IMR-90 (cell line): ENCODE measurements at regions not wholly inside any gene's neighbourhood (a gene's known extent, or its start where the extent isn't known, plus 50 kb on each side); places are given as distances from the start of the nearest gene placed in this dataset.

Experiments
- ATAC-seq: fragments of 200-7000 bp; cut with Tn5 transposase; 2 replicates; pipeline ENCODE4 v1.9.1; 2020; ENCODE audit warnings: low read depth, mild to moderate bottlenecking, moderate library complexity
- BruUV-seq: library from RNA; stranded (reverse); fragments of 400-500 nt; replicated peaks from 2 replicates; lab custom pipeline; 2021; lab: Mats Ljungman, UMichigan
- CTCF ChIA-PET: fragments of 300-600 bp; formaldehyde crosslinking; extraction: SDS; loops from one replicate; lab custom pipeline; 2021; ENCODE audit warnings: antibody characterized with exemption; lab: Yijun Ruan, JAX
- POLR2A ChIA-PET: fragments of 300-600 bp; sonication (Branson Sonifier 250); formaldehyde crosslinking; loops from one replicate; lab custom pipeline; 2022; ENCODE audit warnings: antibody characterized with exemption; ENCODE audit not compliant: unreplicated experiment; lab: Charles Lee
- DNase-seq: peaks from one replicate; pipeline ENCODE4 v3.0.0; 2013
- H2AFZ ChIP-seq: replicated peaks from 2 replicates; pipeline ENCODE3; 2013; ENCODE audit warnings: low read length, mild to moderate bottlenecking; ENCODE audit not compliant: poor library complexity
- H2AK5ac ChIP-seq: 2 replicates; pipeline ENCODE4 v1.6.1; 2013; ENCODE audit warnings: low read depth, low read length, inconsistent platforms
- H2AK9ac ChIP-seq: replicated peaks from 2 replicates; pipeline ENCODE3; 2013; ENCODE audit warnings: mild to moderate bottlenecking, low read depth, low read length, moderate library complexity; ENCODE audit not compliant: poor library complexity
- H2BK120ac ChIP-seq: 2 replicates; pipeline ENCODE4 v1.6.1; 2013; ENCODE audit warnings: low read depth, low read length, inconsistent platforms
- H2BK15ac ChIP-seq: 3 replicates; pipeline ENCODE4 v1.6.1; 2013; ENCODE audit warnings: low read depth, low read length, inconsistent platforms
- H2BK20ac ChIP-seq: 2 replicates; pipeline ENCODE4 v1.6.1; 2013; ENCODE audit warnings: low read depth, mild to moderate bottlenecking, inconsistent platforms, low read length, moderate library complexity
- H2BK5ac ChIP-seq: 2 replicates; pipeline ENCODE4 v1.6.1; 2013; ENCODE audit warnings: mild to moderate bottlenecking, low read depth, low read length, inconsistent platforms; ENCODE audit not compliant: poor library complexity, severe bottlenecking
- H3K14ac ChIP-seq: replicated peaks from 2 replicates; pipeline ENCODE4 v1.6.1; 2013; ENCODE audit warnings: low read depth, low read length, inconsistent platforms
- H3K18ac ChIP-seq: 2 replicates; pipeline ENCODE4 v1.6.1; 2013; ENCODE audit warnings: low read depth, low read length, control low read depth
- H3K23ac ChIP-seq: 2 replicates; pipeline ENCODE4 v1.6.1; 2013; ENCODE audit warnings: low read depth, low read length, inconsistent platforms
- H3K27ac ChIP-seq: 2 replicates; pipeline ENCODE4 v1.5.1; 2013; ENCODE audit warnings: mild to moderate bottlenecking, control low read depth, low read length; ENCODE audit not compliant: insufficient read depth
- H3K27me3 ChIP-seq: 2 replicates; pipeline ENCODE4 v1.6.1; 2013; ENCODE audit warnings: low read length; ENCODE audit not compliant: control insufficient read depth, insufficient read depth
- H3K36me3 ChIP-seq: 2 replicates; pipeline ENCODE4 v1.6.1; 2013; ENCODE audit warnings: low read length, mixed read lengths; ENCODE audit not compliant: control insufficient read depth, insufficient read depth
- H3K4ac ChIP-seq: 2 replicates; pipeline ENCODE4 v1.6.1; 2013; ENCODE audit warnings: low read depth, low read length, inconsistent platforms
- H3K4me1 ChIP-seq: 2 replicates; pipeline ENCODE4 v1.6.1; 2013; ENCODE audit warnings: low read length, mixed read lengths; ENCODE audit not compliant: control insufficient read depth, insufficient read depth
- H3K4me2 ChIP-seq: 2 replicates; pipeline ENCODE4 v1.6.1; 2013; ENCODE audit warnings: low read depth, mild to moderate bottlenecking, control low read depth, low read length, moderate library complexity
- H3K4me3 ChIP-seq: 2 replicates; pipeline ENCODE4 v1.5.1; 2013; ENCODE audit warnings: low read depth, mild to moderate bottlenecking, control low read depth, low read length, moderate library complexity; ENCODE audit not compliant: insufficient read depth
- H3K56ac ChIP-seq: 2 replicates; pipeline ENCODE4 v1.6.1; 2013; ENCODE audit warnings: low read length, inconsistent platforms; ENCODE audit not compliant: insufficient read depth; ENCODE audit errors: extremely low read depth
- H3K79me1 ChIP-seq, 2 experiments: 2 replicates each; pipeline ENCODE4 v1.6.1; 2013; ENCODE audit warnings: low read length in 2 of 2, inconsistent platforms in 1 of 2, low read depth in 1 of 2
- H3K9ac ChIP-seq: 2 replicates; pipeline ENCODE4 v1.6.1; 2013; ENCODE audit warnings: low read depth, low read length, control low read depth
- H3K9me1 ChIP-seq: 2 replicates; pipeline ENCODE4 v1.6.1; 2013; ENCODE audit warnings: low read length, inconsistent platforms; ENCODE audit not compliant: insufficient read depth
- H3K9me3 ChIP-seq: 2 replicates; pipeline ENCODE4 v1.6.1; 2013; ENCODE audit warnings: low read length; ENCODE audit not compliant: control insufficient read depth, insufficient read depth
- H4K20me1 ChIP-seq: 2 replicates; pipeline ENCODE4 v1.6.1; 2013; ENCODE audit warnings: low read length, inconsistent platforms; ENCODE audit not compliant: insufficient read depth
- H4K5ac ChIP-seq: 2 replicates; pipeline ENCODE4 v1.6.1; 2013; ENCODE audit warnings: mild to moderate bottlenecking, low read depth, low read length, control low read depth
- H4K8ac ChIP-seq, 2 experiments: 2 replicates each; pipeline ENCODE4 v1.6.1; 2013; ENCODE audit warnings: low read depth in 2 of 2, low read length in 2 of 2, control low read depth in 1 of 2, inconsistent platforms in 1 of 2
- H4K91ac ChIP-seq: 2 replicates; pipeline ENCODE4 v1.6.1; 2013; ENCODE audit warnings: low read depth, low read length, inconsistent platforms; ENCODE audit not compliant: insufficient read depth
- CEBPB ChIP-seq: IDR thresholded peaks from 2 replicates; pipeline ENCODE4 v1.6.1; 2012; ENCODE audit warnings: low read depth, low read length, improper control_type of control experiment
- CHD1 ChIP-seq: IDR thresholded peaks from 2 replicates; pipeline ENCODE4 v1.6.1; 2012; ENCODE audit warnings: low read depth, low read length, improper control_type of control experiment
- FOS ChIP-seq: fragments of 150-350 bp; IDR thresholded peaks from 2 replicates; pipeline ENCODE4 v1.6.1; 2016; ENCODE audit warnings: low read depth, low read length
- MAZ ChIP-seq: IDR thresholded peaks from 2 replicates; pipeline ENCODE4 v1.6.1; 2012; ENCODE audit warnings: low read depth, mild to moderate bottlenecking, low read length, improper control_type of control experiment, moderate library complexity, borderline replicate concordance
- NFE2L2 ChIP-seq: fragments of 150-350 bp; IDR thresholded peaks from 2 replicates; pipeline ENCODE4 v1.6.1; 2016; ENCODE audit warnings: low read depth, mild to moderate bottlenecking, low read length
- POLR2A ChIP-seq: IDR thresholded peaks from 2 replicates; pipeline ENCODE4 v1.6.1; 2012; ENCODE audit warnings: mild to moderate bottlenecking, low read depth, low read length
- RFX5 ChIP-seq: IDR thresholded peaks from 2 replicates; pipeline ENCODE4 v1.8.0; 2012; ENCODE audit warnings: low read depth, mild to moderate bottlenecking, low read length, moderate library complexity
- WGBS, 2 experiments: methylation state at CpG; one replicate each; pipeline versions ENCODE4 v1.1.5 to v1.1.7; 2013; ENCODE audit warnings: missing lambda C conversion rate in 2 of 2; ENCODE audit not compliant: insufficient read length in 1 of 2; ENCODE audit errors: extremely low coverage in 2 of 2; 5-methylcytosine and 5-hydroxymethylcytosine counted together
- dilution Hi-C: fragments of 300-500 bp; cut with HindIII; formaldehyde crosslinking; loops from one replicate; pipeline ENCODE4 v1.14.3; 2018; ENCODE audit warnings: low sequenced_read_pairs; ENCODE audit not compliant: unreplicated experiment
- in situ Hi-C: fragments of 300-500 bp; cut with MboI; formaldehyde crosslinking; loops from 3 replicates; pipeline ENCODE4 v1.14.3; 2019; ENCODE audit warnings: low sequenced_read_pairs, inconsistent platforms, mixed read lengths
- intact Hi-C: fragments of 100-400 bp; cut with micrococcal nuclease; formaldehyde crosslinking; loops from 2 replicates; pipeline ENCODE4 v1.10.0; 2022
- TF ChIP-seq, protein P1 (sequence below): fragments of 150-350 bp; IDR thresholded peaks from 2 replicates; pipeline ENCODE4 v1.6.1; 2016; ENCODE audit warnings: low read depth, mild to moderate bottlenecking, low read length, moderate library complexity, borderline replicate concordance

DNA sequence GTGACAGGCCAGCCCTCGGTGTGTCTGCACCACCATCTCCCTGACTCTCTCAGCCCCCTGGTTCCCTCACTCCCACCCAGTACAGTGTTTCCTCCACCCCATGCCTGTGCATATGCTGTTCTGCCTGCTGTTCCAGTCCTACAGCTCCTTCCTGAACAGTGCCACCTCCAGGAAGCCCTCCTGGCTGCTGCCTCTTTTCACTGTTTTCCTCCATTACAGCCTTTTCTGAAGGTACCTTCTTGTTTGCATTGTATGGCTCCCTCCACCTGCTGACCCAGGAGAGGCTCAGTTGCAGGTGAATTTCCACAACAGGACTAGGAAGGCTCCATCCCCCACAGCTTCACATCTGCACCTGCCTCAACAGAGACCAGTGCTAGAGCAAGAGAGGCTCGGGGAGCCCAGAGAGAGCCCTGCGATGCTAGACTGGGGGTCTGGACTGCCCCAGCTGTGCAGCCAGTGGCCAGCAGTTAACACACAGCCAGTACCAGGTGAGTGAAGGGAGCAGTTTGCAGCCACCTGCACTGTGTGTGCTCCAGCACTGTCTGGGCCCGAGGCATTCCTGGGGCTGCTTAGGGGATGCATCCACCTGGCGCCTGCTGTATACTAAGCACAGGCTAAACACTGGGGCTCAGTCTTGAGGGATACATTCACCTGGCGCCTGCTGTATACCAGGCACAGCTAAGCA, 92.0 kb downstream of the ADRA2C start:
- H4K5ac ChIP-seq = no peak overlapping the region
- H3K18ac ChIP-seq = no peak overlapping the region
- H3K56ac ChIP-seq = no peak overlapping the region
- ChIA-PET POLR2A (no interaction called here), CTCF (no interaction called here)
- no peaks in the 10 kb centered on the region for H3K79me1 ChIP-seq
- H2AK9ac ChIP-seq = no peak overlapping the region
- H3K9me1 ChIP-seq = no peaks in the 10 kb centered on the region
- H3K9ac ChIP-seq = no peak overlapping the region
- no peaks in the 10 kb centered on the region for H4K20me1 ChIP-seq
- H3K36me3 ChIP-seq = no peaks in the 10 kb centered on the region
- in situ Hi-C loops = no loop called here
- ATAC-seq (no peak), DNase-seq (no peak)
- no peak overlapping the region for H4K91ac ChIP-seq
- H4K8ac ChIP-seq = no peak overlapping the region
- no peaks in the 10 kb centered on the region for H3K4me1 ChIP-seq
- H2AFZ ChIP-seq = no peak overlapping the region
- H3K4ac ChIP-seq = no peak overlapping the region
- intact Hi-C loops = no loop called here
- H3K27me3 ChIP-seq = peaks cover 64% of the 10 kb centered on the region
- H2AK5ac ChIP-seq = no peak overlapping the region
- H2BK20ac ChIP-seq = no peak overlapping the region
- no peak overlapping the region for H2BK120ac ChIP-seq
- WGBS, 2 experiments = 47% methylated on average over 4 of the region's 6 CpGs; no CpG with 5 or more reads in 1 of the 2 experiments
- no peak overlapping the region for H3K27ac ChIP-seq
- no peak overlapping the region for H2BK5ac ChIP-seq
- no peak overlapping the region for H3K4me3 ChIP-seq
- H2BK15ac ChIP-seq = no peak overlapping the region
- no peaks in the 10 kb centered on the region for H3K9me3 ChIP-seq
- no peak for TF ChIP-seq RFX5
- TF ChIP-seq CEBPB = no peak
- TF ChIP-seq MAZ = no peak
- no peak for TF ChIP-seq CHD1
- no peak for TF ChIP-seq FOS
- TF ChIP-seq NFE2L2 = no peak
- TF ChIP-seq POLR2A = no peak
- TF ChIP-seq, protein P1, sequence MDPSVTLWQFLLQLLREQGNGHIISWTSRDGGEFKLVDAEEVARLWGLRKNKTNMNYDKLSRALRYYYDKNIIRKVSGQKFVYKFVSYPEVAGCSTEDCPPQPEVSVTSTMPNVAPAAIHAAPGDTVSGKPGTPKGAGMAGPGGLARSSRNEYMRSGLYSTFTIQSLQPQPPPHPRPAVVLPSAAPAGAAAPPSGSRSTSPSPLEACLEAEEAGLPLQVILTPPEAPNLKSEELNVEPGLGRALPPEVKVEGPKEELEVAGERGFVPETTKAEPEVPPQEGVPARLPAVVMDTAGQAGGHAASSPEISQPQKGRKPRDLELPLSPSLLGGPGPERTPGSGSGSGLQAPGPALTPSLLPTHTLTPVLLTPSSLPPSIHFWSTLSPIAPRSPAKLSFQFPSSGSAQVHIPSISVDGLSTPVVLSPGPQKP = no peak
- dilution Hi-C loops = no loop called here
- H3K14ac ChIP-seq = no peak overlapping the region
- no peak overlapping the region for H3K4me2 ChIP-seq
- no TSS peak for BruUV-seq
- no peak overlapping the region for H3K23ac ChIP-seq
